ENCODE measurements at regions not wholly inside any gene's neighbourhood (a gene's known extent, or its start where the extent isn't known, plus 50 kb on each side); places are given as distances from the start of the nearest gene placed in this dataset.

- ATAC-seq (no peak), DNase-seq (no peak)
- no peaks in the 10 kb centered on the region for H3K27me3 ChIP-seq (ENCODE audit: low read depth)
- TF ChIP-seq CTCF (IDR thresholded peaks at IDR 0.05), result no peak
- no peaks in the 10 kb centered on the region for H3K36me3 ChIP-seq
- no peaks in the 10 kb centered on the region for H3K9me3 ChIP-seq
- H3K4me1 ChIP-seq, result no peaks in the 10 kb centered on the region
- intact Hi-C loops (cut with DNase I), result no loop called here
- H3K27ac ChIP-seq, result no peak overlapping the region
- no peak overlapping the region for H3K4me3 ChIP-seq
These were observed 264.3 kb downstream of the ZNF516 start for GRCh38 chr18:76230791-76231190.

GRCh38 chr18:76228716-76229115 lies 266.3 kb downstream of the ZNF516 start:
- DNase-seq (no peak), ATAC-seq (no peak)
- intact Hi-C loops (cut with DNase I), result no loop called here
- Histone ChIP-seq H3K36me3 (no peaks in the 10 kb centered on the region), H3K27me3 (ENCODE audit: low read depth) (no peaks in the 10 kb centered on the region), H3K4me1 (no peaks in the 10 kb centered on the region), H3K9me3 (no peaks in the 10 kb centered on the region), H3K4me3 (no peak overlapping the region), H3K27ac (no peak overlapping the region)
- TF ChIP-seq CTCF (IDR thresholded peaks at IDR 0.05), result no peak

GRCh38 chr18:76227759-76228158 lies 267.3 kb downstream of the ZNF516 start:
- H3K36me3 ChIP-seq, result no peaks in the 10 kb centered on the region
- intact Hi-C loops (cut with DNase I), result no loop called here
- H3K9me3 ChIP-seq, result no peaks in the 10 kb centered on the region
- DNase-seq (no peak), ATAC-seq (no peak)
- TF ChIP-seq CTCF (IDR thresholded peaks at IDR 0.05), result no peak
- H3K27ac ChIP-seq, result no peak overlapping the region
- no peaks in the 10 kb centered on the region for H3K27me3 ChIP-seq (ENCODE audit: low read depth)
- no peak overlapping the region for H3K4me3 ChIP-seq
- H3K4me1 ChIP-seq, result no peaks in the 10 kb centered on the region

- Histone ChIP-seq H3K4me1 (no peaks in the 10 kb centered on the region), H3K36me3 (no peaks in the 10 kb centered on the region), H3K27ac (no peak overlapping the region), H3K27me3 (ENCODE audit: low read depth) (no peaks in the 10 kb centered on the region), H3K4me3 (no peak overlapping the region), H3K9me3 (no peaks in the 10 kb centered on the region)
- ATAC-seq (no peak), DNase-seq (no peak)
- intact Hi-C loops (cut with DNase I), result no loop called here
- TF ChIP-seq CTCF (IDR thresholded peaks at IDR 0.05), result no peak
These were observed 271.6 kb downstream of the ZNF516 start for GRCh38 chr18:76223403-76223802.

GRCh38 chr18:76219023-76219422 lies 276.0 kb downstream of the ZNF516 start:
- Histone ChIP-seq H3K27ac (no peak overlapping the region), H3K9me3 (no peaks in the 10 kb centered on the region), H3K27me3 (ENCODE audit: low read depth) (no peaks in the 10 kb centered on the region), H3K4me3 (no peak overlapping the region), H3K36me3 (no peaks in the 10 kb centered on the region), H3K4me1 (no peaks in the 10 kb centered on the region)
- intact Hi-C loops (cut with DNase I), result no loop called here
- TF ChIP-seq CTCF (IDR thresholded peaks at IDR 0.05), result no peak
- no peak for ATAC-seq
- DNase-seq, result no peak

GRCh38 chr18:76216096-76216495 lies 278.9 kb downstream of the ZNF516 start:
- TF ChIP-seq CTCF (IDR thresholded peaks at IDR 0.05), result no peak
- no peaks in the 10 kb centered on the region for H3K27me3 ChIP-seq (ENCODE audit: low read depth)
- intact Hi-C loops (cut with DNase I), result no loop called here
- ATAC-seq (no peak), DNase-seq (no peak)
- no peaks in the 10 kb centered on the region for H3K36me3 ChIP-seq
- no peaks in the 10 kb centered on the region for H3K4me1 ChIP-seq
- H3K27ac ChIP-seq, result no peak overlapping the region
- no peak overlapping the region for H3K4me3 ChIP-seq
- H3K9me3 ChIP-seq, result no peaks in the 10 kb centered on the region

Data from lower lobe of right lung (tissue), 2 donors.